BE2C (cell line): ENCODE measurements at regions not wholly inside any gene's neighbourhood (a gene's known extent, or its start where the extent isn't known, plus 50 kb on each side); places are given as distances from the start of the nearest gene placed in this dataset.

Experiments
- DNase-seq: peaks from one replicate; pipeline ENCODE4 v3.0.0-alpha.2; 2020
- H3K27me3 ChIP-seq: fragments of 250-450 bp; sonication (Bioruptor Pico); 2 replicates; pipeline ENCODE4 v1.5.1; 2020; ENCODE audit warnings: mild to moderate bottlenecking
- H3K36me3 ChIP-seq: fragments of 250-450 bp; sonication (Bioruptor Pico); 2 replicates; pipeline ENCODE4 v1.5.1; 2020; ENCODE audit warnings: mild to moderate bottlenecking
- H3K4me1 ChIP-seq: fragments of 250-450 bp; sonication (Bioruptor Pico); 2 replicates; pipeline ENCODE4 v1.5.1; 2020
- H3K4me3 ChIP-seq: 2 replicates; pipeline ENCODE4 v1.5.1; 2011; ENCODE audit warnings: low read depth, low read length
- H3K9me3 ChIP-seq: fragments of 250-450 bp; sonication (Bioruptor Pico); 2 replicates; pipeline ENCODE4 v1.5.1; 2020
- CTCF ChIP-seq: IDR thresholded peaks from 2 replicates; pipeline ENCODE4 v1.5.1; 2012; ENCODE audit warnings: mild to moderate bottlenecking, low read depth, low read length

- no peaks in the 10 kb centered on the region for H3K36me3 ChIP-seq
- DNase-seq, result no peak
- H3K9me3 ChIP-seq, result no peaks in the 10 kb centered on the region
- H3K27me3 ChIP-seq, result no peaks in the 10 kb centered on the region
- H3K4me1 ChIP-seq, result no peaks in the 10 kb centered on the region
- no peak for TF ChIP-seq CTCF
- H3K4me3 ChIP-seq, result no peak overlapping the region
These were observed 141.3 kb upstream of the SLC1A4 start for GRCh38 chr2:64847930-64848329.

GRCh38 chr2:64848363-64848762 is 140.8 kb upstream of the SLC1A4 start:
- DNase-seq, result no peak
- H3K36me3 ChIP-seq, result no peaks in the 10 kb centered on the region
- TF ChIP-seq CTCF, result no peak
- H3K27me3 ChIP-seq, result no peaks in the 10 kb centered on the region
- no peaks in the 10 kb centered on the region for H3K4me1 ChIP-seq
- H3K9me3 ChIP-seq, result no peaks in the 10 kb centered on the region
- no peak overlapping the region for H3K4me3 ChIP-seq

- no peak for DNase-seq
- no peaks in the 10 kb centered on the region for H3K4me1 ChIP-seq
- no peaks in the 10 kb centered on the region for H3K9me3 ChIP-seq
- TF ChIP-seq CTCF, result no peak
- H3K4me3 ChIP-seq, result no peak overlapping the region
- no peaks in the 10 kb centered on the region for H3K36me3 ChIP-seq
- no peaks in the 10 kb centered on the region for H3K27me3 ChIP-seq
These were observed 140.3 kb upstream of the SLC1A4 start for GRCh38 chr2:64848945-64849344.

- Histone ChIP-seq H3K27me3 (no peaks in the 10 kb centered on the region), H3K4me3 (no peak overlapping the region), H3K4me1 (no peaks in the 10 kb centered on the region), H3K36me3 (no peaks in the 10 kb centered on the region), H3K9me3 (no peaks in the 10 kb centered on the region)
- TF ChIP-seq CTCF, result no peak
- no peak for DNase-seq
These were observed 138.6 kb upstream of the SLC1A4 start for GRCh38 chr2:64850642-64851041.

GRCh38 chr2:64852771-64853241 is 136.4 kb upstream of the SLC1A4 start:
- Histone ChIP-seq H3K36me3 (no peaks in the 10 kb centered on the region), H3K27me3 (no peaks in the 10 kb centered on the region), H3K4me3 (no peak overlapping the region), H3K9me3 (no peaks in the 10 kb centered on the region), H3K4me1 (no peaks in the 10 kb centered on the region; the same call in 1 of the 2 replicates)
- no peak for TF ChIP-seq CTCF
- no peak for DNase-seq

- no peak overlapping the region for H3K4me3 ChIP-seq
- no peak for TF ChIP-seq CTCF
These were observed 135.9 kb upstream of the SLC1A4 start for GRCh38 chr2:64853306-64853705.

More at GRCh38 chr2:64853306-64853705, 135.9 kb upstream of the SLC1A4 start:
- H3K27me3 ChIP-seq, result no peaks in the 10 kb centered on the region
- no peak for DNase-seq
- H3K36me3 ChIP-seq, result no peaks in the 10 kb centered on the region
- peaks cover 1% of the 10 kb centered on the region; the same call in 1 of the 2 replicates for H3K4me1 ChIP-seq
- H3K9me3 ChIP-seq, result no peaks in the 10 kb centered on the region
